GM23338 (cell line): ENCODE measurements at regions not wholly inside any gene's neighbourhood (a gene's known extent, or its start where the extent isn't known, plus 50 kb on each side); places are given as distances from the start of the nearest gene placed in this dataset.

ENCODE experiments used
- ATAC-seq: fragments of 200-7000 bp; cut with Tn5 transposase; 3 replicates; pipeline ENCODE4 v1.9.1; 2020
- DNase-seq: peaks from one replicate; pipeline ENCODE4 v3.0.0-alpha.2; 2015; ENCODE audit warnings: low spot score
- H2AFZ ChIP-seq: fragments of 200-600 bp; sonication (generic); 2 replicates; pipeline ENCODE4 v1.8.0; 2016; ENCODE audit warnings: antibody characterized with exemption, mild to moderate bottlenecking, moderate library complexity
- H3F3A ChIP-seq: fragments of 200-600 bp; sonication (generic); replicated peaks from 2 replicates; pipeline ENCODE4 v1.8.0; 2017; ENCODE audit warnings: antibody characterized with exemption, mixed run types, low read depth
- H3K27ac ChIP-seq: fragments of 200-600 bp; sonication (generic); 2 replicates; pipeline ENCODE4 v1.6.1; 2016; ENCODE audit warnings: low read depth
- H3K27me3 ChIP-seq: fragments of 200-600 bp; sonication (generic); 2 replicates; pipeline ENCODE4 v1.8.0; 2016; ENCODE audit warnings: mild to moderate bottlenecking, mixed run types, moderate library complexity; ENCODE audit not compliant: insufficient read depth
- H3K36me3 ChIP-seq: fragments of 200-600 bp; sonication (generic); 2 replicates; pipeline ENCODE4 v1.8.0; 2016; ENCODE audit warnings: mild to moderate bottlenecking; ENCODE audit not compliant: insufficient read depth
- H3K4me1 ChIP-seq: fragments of 200-600 bp; sonication (generic); 2 replicates; pipeline ENCODE4 v1.8.0; 2016; ENCODE audit warnings: mild to moderate bottlenecking, moderate library complexity; ENCODE audit not compliant: insufficient read depth
- H3K4me2 ChIP-seq: fragments of 200-600 bp; sonication (generic); 2 replicates; pipeline ENCODE4 v1.7.1; 2017; ENCODE audit warnings: mixed run types
- H3K4me3 ChIP-seq: fragments of 200-600 bp; sonication (generic); 2 replicates; pipeline ENCODE4 v1.6.1; 2016; ENCODE audit warnings: mixed run types
- H3K79me2 ChIP-seq: fragments of 200-600 bp; sonication (generic); replicated peaks from 2 replicates; pipeline ENCODE4 v1.8.0; 2017; ENCODE audit warnings: mild to moderate bottlenecking; ENCODE audit not compliant: insufficient read depth
- H3K9me2 ChIP-seq: fragments of 200-600 bp; sonication (generic); 2 replicates; pipeline ENCODE4 v1.8.0; 2017; ENCODE audit not compliant: insufficient read depth
- H4K20me1 ChIP-seq: fragments of 200-600 bp; sonication (generic); replicated peaks from 2 replicates; pipeline ENCODE4 v1.8.0; 2017; ENCODE audit warnings: mild to moderate bottlenecking; ENCODE audit not compliant: insufficient read depth
- H3K27ac Mint-ChIP-seq: 2 replicates; pipeline ENCODE4 v1.8.0; 2020; ENCODE audit warnings: inconsistent platforms, mild to moderate bottlenecking, moderate library complexity, mixed read lengths
- H3K27me3 Mint-ChIP-seq: 3 replicates; pipeline ENCODE4 v1.8.0; 2022; ENCODE audit warnings: low read depth, mild to moderate bottlenecking, moderate library complexity, mixed read lengths, inconsistent platforms; ENCODE audit not compliant: insufficient read depth, poor library complexity
- H3K36me3 Mint-ChIP-seq: 3 replicates; pipeline ENCODE4 v1.8.0; 2021; ENCODE audit warnings: low read depth, mild to moderate bottlenecking, inconsistent platforms, moderate library complexity, mixed read lengths
- H3K4me1 Mint-ChIP-seq: 3 replicates; pipeline ENCODE4 v1.8.0; 2020; ENCODE audit warnings: mild to moderate bottlenecking, inconsistent platforms, mixed read lengths
- H3K4me3 Mint-ChIP-seq: 3 replicates; pipeline ENCODE4 v1.8.0; 2021; ENCODE audit warnings: moderate library complexity, mild to moderate bottlenecking, inconsistent platforms, mixed read lengths
- H3K9me3 Mint-ChIP-seq: 3 replicates; pipeline ENCODE4 v1.8.0; 2020; ENCODE audit warnings: moderate library complexity, mild to moderate bottlenecking, inconsistent platforms, mixed read lengths
- CREB1 ChIP-seq: fragments of 250-450 bp; sonication (Bioruptor Pico); IDR thresholded peaks from 2 replicates; pipeline ENCODE4 v1.5.0; 2020; ENCODE audit warnings: low read depth, mild to moderate bottlenecking, moderate library complexity
- CTCF ChIP-seq, 2 experiments: fragments of 200-600 bp in 1 of 2; sonication (generic) in 1 of 2; conservative IDR thresholded peaks; 2 replicates each; pipeline versions ENCODE4 v1.5.1 to v1.6.1; 2016 to 2017; ENCODE audit warnings: antibody characterized with exemption in 2 of 2, low read depth in 2 of 2, mild to moderate bottlenecking in 2 of 2, moderate library complexity in 1 of 2
- ETS1 ChIP-seq: IDR thresholded peaks from 2 replicates; pipeline ENCODE4 v1.6.1; 2016; ENCODE audit warnings: antibody characterized with exemption
- EZH2 ChIP-seq: fragments of 200-600 bp; sonication (generic); IDR thresholded peaks from one replicate; pipeline ENCODE4 v1.8.0; 2017; ENCODE audit warnings: antibody characterized with exemption, mild to moderate bottlenecking, low read depth; ENCODE audit not compliant: unreplicated experiment
- EZH2phosphoT487 ChIP-seq: fragments of 200-600 bp; sonication (generic); IDR thresholded peaks from one replicate; pipeline ENCODE4 v1.8.1; 2018; ENCODE audit warnings: antibody characterized with exemption; ENCODE audit not compliant: unreplicated experiment
- JUNB ChIP-seq: IDR thresholded peaks from one replicate; pipeline ENCODE4 v1.6.1; 2016; ENCODE audit warnings: antibody characterized with exemption; ENCODE audit not compliant: unreplicated experiment
- NANOG ChIP-seq: IDR thresholded peaks from 2 replicates; pipeline ENCODE4 v1.6.1; 2016; ENCODE audit warnings: antibody characterized with exemption, borderline replicate concordance
- POLR2AphosphoS5 ChIP-seq: IDR thresholded peaks from 2 replicates; pipeline ENCODE4 v1.6.1; 2016; ENCODE audit warnings: antibody characterized with exemption, low read depth
- REST ChIP-seq: IDR thresholded peaks from one replicate; pipeline ENCODE4 v1.6.1; 2018; ENCODE audit warnings: antibody characterized with exemption; ENCODE audit not compliant: unreplicated experiment
- STAT1 ChIP-seq: IDR thresholded peaks from one replicate; pipeline ENCODE4 v1.6.1; 2016; ENCODE audit warnings: antibody characterized with exemption; ENCODE audit not compliant: unreplicated experiment
- ZNF114 ChIP-seq: fragments of 250-450 bp; sonication (Bioruptor Pico); IDR thresholded peaks from 2 replicates; pipeline ENCODE4 v1.5.0; 2020; ENCODE audit warnings: mild to moderate bottlenecking, moderate library complexity
- ZNF331 ChIP-seq: fragments of 250-450 bp; sonication (Bioruptor Pico); IDR thresholded peaks from 2 replicates; pipeline ENCODE4 v1.5.0; 2020; ENCODE audit warnings: low read depth, mild to moderate bottlenecking, moderate library complexity
- ZNF462 ChIP-seq: fragments of 250-450 bp; sonication (Bioruptor Pico); IDR thresholded peaks from 2 replicates; pipeline ENCODE4 v1.5.0; 2020; ENCODE audit warnings: mild to moderate bottlenecking, moderate library complexity

- Mint-ChIP-seq H3K36me3 (no peaks in the 10 kb centered on the region), H3K27me3 (peaks cover 7% of the 10 kb centered on the region), H3K9me3 (no peaks in the 10 kb centered on the region; the same call in 2 of the 3 replicates), H3K27ac (no peak overlapping the region), H3K4me3 (no peak overlapping the region), H3K4me1 (peaks cover 22% of the 10 kb centered on the region)
- H3K4me1 ChIP-seq, result peaks cover 16% of the 10 kb centered on the region
- no peaks in the 10 kb centered on the region for H3K9me2 ChIP-seq
- H3K4me3 ChIP-seq, result no peak overlapping the region
- no peak overlapping the region for H3K4me2 ChIP-seq
- H3K27me3 ChIP-seq, result no peaks in the 10 kb centered on the region
- H3F3A ChIP-seq, result no peaks in the 10 kb centered on the region
- no peak overlapping the region for H2AFZ ChIP-seq
- no peaks in the 10 kb centered on the region for H3K79me2 ChIP-seq
- DNase-seq, result no peak
- ATAC-seq, result no peak
- no peaks in the 10 kb centered on the region for H3K36me3 ChIP-seq
- no peak for TF ChIP-seq ETS1
- no peak for TF ChIP-seq JUNB
- no peak for TF ChIP-seq CTCF (conservative IDR thresholded peaks at IDR 0.05; ENCODE audit: low read depth in 2 of 2)
- no peak for TF ChIP-seq REST
- no peak for TF ChIP-seq POLR2AphosphoS5
- TF ChIP-seq STAT1, result no peak
- TF ChIP-seq ZNF462 (CRISPR knock-in tag), result no peak
- TF ChIP-seq EZH2phosphoT487, result no peak
- TF ChIP-seq ZNF331 (CRISPR knock-in tag), result no peak
- no peak for TF ChIP-seq ZNF114
- TF ChIP-seq EZH2, result no peak
- no peak for TF ChIP-seq CREB1 (CRISPR knock-in tag)
- TF ChIP-seq NANOG, result no peak
- H4K20me1 ChIP-seq, result no peaks in the 10 kb centered on the region
- no peak overlapping the region for H3K27ac ChIP-seq
Observed at GRCh38 chr20:17840423-17840822, 128.2 kb downstream of the SNX5 start.
